Endodermal cell (in vitro differentiated cells): ENCODE measurements at regions not wholly inside any gene's neighbourhood (a gene's known extent, or its start where the extent isn't known, plus 50 kb on each side); places are given as distances from the start of the nearest gene placed in this dataset.

Experiments used
- DNase-seq: peaks from one replicate; pipeline ENCODE4 v3.0.0-alpha.2; 2017
- H3K27ac ChIP-seq: 2 replicates; pipeline ENCODE4 v1.5.1; 2013; ENCODE audit warnings: mild to moderate bottlenecking, low read depth, low read length, moderate library complexity
- H3K27me3 ChIP-seq: 2 replicates; pipeline ENCODE4 v1.6.1; 2013; ENCODE audit warnings: mild to moderate bottlenecking, low read length, moderate library complexity; ENCODE audit not compliant: insufficient read depth, control insufficient read depth, poor library complexity, severe bottlenecking
- H3K36me3 ChIP-seq: 2 replicates; pipeline ENCODE4 v1.7.0; 2013; ENCODE audit warnings: mild to moderate bottlenecking, low read length, moderate library complexity; ENCODE audit not compliant: control insufficient read depth, insufficient read depth
- H3K4me1 ChIP-seq: one replicate; pipeline ENCODE4 v1.7.0; 2013; ENCODE audit warnings: low read length; ENCODE audit not compliant: control insufficient read depth, insufficient read depth
- H3K4me3 ChIP-seq: 2 replicates; pipeline ENCODE4 v1.5.1; 2013; ENCODE audit warnings: mild to moderate bottlenecking, low read length, moderate library complexity
- H3K9ac ChIP-seq: 2 replicates; pipeline ENCODE4 v1.6.1; 2013; ENCODE audit warnings: mild to moderate bottlenecking, low read length, moderate library complexity; ENCODE audit not compliant: poor library complexity, severe bottlenecking; ENCODE audit errors: extremely low read depth
- H3K9me3 ChIP-seq: 2 replicates; pipeline ENCODE4 v1.6.1; 2013; ENCODE audit warnings: mild to moderate bottlenecking, low read length, moderate library complexity; ENCODE audit not compliant: control insufficient read depth
- H3K27ac Mint-ChIP-seq: 2 replicates; pipeline ENCODE4 v1.8.0; 2020; ENCODE audit warnings: mixed read lengths
- H3K27me3 Mint-ChIP-seq: 2 replicates; pipeline ENCODE4 v1.8.0; 2021; ENCODE audit warnings: mild to moderate bottlenecking, mixed read lengths; ENCODE audit not compliant: insufficient read depth
- H3K36me3 Mint-ChIP-seq: 2 replicates; pipeline ENCODE4 v1.8.0; 2020; ENCODE audit warnings: low read depth, mixed read lengths
- H3K4me1 Mint-ChIP-seq: 2 replicates; pipeline ENCODE4 v1.8.0; 2020; ENCODE audit warnings: mixed read lengths
- H3K4me3 Mint-ChIP-seq: 2 replicates; pipeline ENCODE4 v1.8.0; 2020; ENCODE audit warnings: mild to moderate bottlenecking, moderate library complexity, mixed read lengths
- H3K9me3 Mint-ChIP-seq: 2 replicates; pipeline ENCODE4 v1.8.0; 2020; ENCODE audit warnings: mild to moderate bottlenecking, mixed read lengths
- CTCF ChIP-seq: fragments of 200-600 bp; sonication (generic); conservative IDR thresholded peaks from 2 replicates; pipeline ENCODE4 v1.5.0; 2021; ENCODE audit warnings: antibody characterized with exemption, mild to moderate bottlenecking
- WGBS, 2 experiments: methylation state at CpG; one replicate each; pipeline versions ENCODE4 v1.1.5 to v1.1.7; 2013; ENCODE audit warnings: missing lambda C conversion rate in 2 of 2, mixed read lengths in 1 of 2; ENCODE audit not compliant: insufficient coverage in 1 of 2, insufficient read length in 1 of 2; 5-methylcytosine and 5-hydroxymethylcytosine counted together

DNA sequence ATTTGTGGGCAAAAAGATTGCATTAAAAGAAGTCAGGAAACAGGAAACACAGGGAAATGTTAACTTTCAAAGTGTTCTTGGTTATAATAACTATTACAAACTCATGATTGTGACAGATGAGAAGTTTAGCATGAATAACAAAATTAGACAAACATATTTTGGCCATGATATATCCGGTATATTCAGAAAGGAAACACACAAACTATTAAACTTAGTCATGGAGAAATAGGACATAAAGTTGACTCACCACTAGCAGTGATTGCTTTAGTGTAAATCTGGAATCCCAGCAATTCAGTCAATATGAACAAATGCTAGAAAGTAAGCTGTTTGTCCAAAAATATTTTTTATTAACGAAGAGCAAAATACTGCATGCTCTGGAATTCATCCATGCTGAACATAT, 1299.9 kb downstream of the C4orf33 start:
- no peak for TF ChIP-seq CTCF
- Histone ChIP-seq H3K9me3 (no peaks in the 10 kb centered on the region), H3K4me1 (no peaks in the 10 kb centered on the region), H3K4me3 (no peak overlapping the region), H3K27me3 (no peaks in the 10 kb centered on the region), H3K36me3 (no peaks in the 10 kb centered on the region), H3K9ac (no peak overlapping the region), H3K27ac (no peak overlapping the region)
- DNase-seq, result no peak
- Mint-ChIP-seq H3K4me1 (no peaks in the 10 kb centered on the region), H3K4me3 (no peak overlapping the region), H3K27me3 (no peaks in the 10 kb centered on the region), H3K27ac (no peak overlapping the region), H3K9me3 (no peaks in the 10 kb centered on the region), H3K36me3 (no peaks in the 10 kb centered on the region)
- 86 to 100% methylated on average over 2 of the region's 2 CpGs for WGBS, 2 experiments

- H3K27me3 ChIP-seq, result no peaks in the 10 kb centered on the region
- WGBS, 2 experiments, result 56 to 100% methylated on average over 2 to 3 of the region's 3 CpGs
- Mint-ChIP-seq H3K4me1 (no peaks in the 10 kb centered on the region), H3K27ac (no peak overlapping the region), H3K36me3 (no peaks in the 10 kb centered on the region), H3K27me3 (no peaks in the 10 kb centered on the region), H3K9me3 (no peaks in the 10 kb centered on the region), H3K4me3 (no peak overlapping the region)
- peak; percentile 64 for DNase-seq
- no peaks in the 10 kb centered on the region for H3K36me3 ChIP-seq
- H3K9me3 ChIP-seq, result no peaks in the 10 kb centered on the region
- no peak overlapping the region for H3K27ac ChIP-seq
- H3K4me3 ChIP-seq, result no peak overlapping the region
- no peak overlapping the region for H3K9ac ChIP-seq
- TF ChIP-seq CTCF, result peak; percentile 38
- H3K4me1 ChIP-seq, result no peaks in the 10 kb centered on the region
Measured at GRCh38 chr4:130403221-130403620, 1307.3 kb downstream of the C4orf33 start.

DNA sequence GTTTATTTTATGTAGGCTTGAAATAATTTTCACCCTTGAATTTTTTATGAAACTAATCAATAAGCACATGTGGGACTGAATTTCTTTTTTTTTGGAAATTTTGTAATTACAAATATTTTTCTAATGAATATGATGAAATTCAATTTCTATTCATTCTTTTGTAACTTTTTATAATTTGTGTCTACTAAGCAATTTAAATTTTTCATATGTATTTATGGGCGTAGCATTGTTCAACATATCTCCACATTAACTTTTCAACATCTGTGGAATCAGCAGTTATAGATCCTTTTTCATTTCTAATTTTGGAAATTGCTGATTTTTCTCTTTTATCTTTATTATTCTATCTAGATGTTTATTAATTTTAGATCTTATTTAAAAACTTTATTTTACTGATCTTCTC, 1320.3 kb downstream of the C4orf33 start:
- no peak overlapping the region for H3K9ac ChIP-seq
- no peak for TF ChIP-seq CTCF
- H3K27me3 Mint-ChIP-seq, result no peaks in the 10 kb centered on the region
- H3K27ac ChIP-seq, result no peak overlapping the region
- no peak for DNase-seq
- H3K4me1 ChIP-seq, result no peaks in the 10 kb centered on the region
- H3K27ac Mint-ChIP-seq, result no peak overlapping the region
- H3K4me3 Mint-ChIP-seq, result no peak overlapping the region
- WGBS, 2 experiments, result no CpG with 5 or more reads among the region's 1 CpG
- no peaks in the 10 kb centered on the region for H3K27me3 ChIP-seq
- H3K36me3 ChIP-seq, result no peaks in the 10 kb centered on the region
- H3K4me3 ChIP-seq, result no peak overlapping the region
- no peaks in the 10 kb centered on the region for H3K36me3 Mint-ChIP-seq
- no peaks in the 10 kb centered on the region for H3K9me3 ChIP-seq
- H3K4me1 Mint-ChIP-seq, result no peaks in the 10 kb centered on the region
- H3K9me3 Mint-ChIP-seq, result no peaks in the 10 kb centered on the region
